Gastrocnemius medialis (tissue), 4 donors: ENCODE measurements at regions not wholly inside any gene's neighbourhood (a gene's known extent, or its start where the extent isn't known, plus 50 kb on each side); places are given as distances from the start of the nearest gene placed in this dataset.

Experiments used
- ATAC-seq, 2 donors: fragments of 150-250 bp; one replicate each; pipeline ENCODE4 v1.9.1; 2016
- DNase-seq, 2 donors: peaks; one replicate each; pipeline ENCODE4 v3.0.0-alpha.2; 2019
- H3K27ac ChIP-seq, 4 donors: fragments of 200-600 bp; sonication (generic); 1 replicate in 1 of 4; 2 replicates in 3 of 4; pipeline ENCODE4 v1.5.1; 2016 to 2018; ENCODE audit warnings: mild to moderate bottlenecking in 2 of 4, moderate library complexity in 1 of 4
- H3K27me3 ChIP-seq, 3 donors: fragments of 200-600 bp; sonication (generic) in 2 of 3; 1 replicate in 1 of 3; 2 replicates in 2 of 3; pipeline versions ENCODE4 v1.5.1 to v1.6.0; 2016 to 2019; ENCODE audit warnings: mild to moderate bottlenecking in 1 of 3, moderate library complexity in 1 of 3
- H3K36me3 ChIP-seq, 2 donors: fragments of 200-600 bp; sonication (generic) in 1 of 2; one replicate each; pipeline ENCODE4 v1.5.1; 2017 to 2018
- H3K4me1 ChIP-seq, 2 donors: fragments of 200-600 bp; sonication (generic) in 1 of 2; one replicate each; pipeline ENCODE4 v1.5.1; 2016 to 2017; ENCODE audit warnings: mild to moderate bottlenecking in 2 of 2
- H3K4me3 ChIP-seq, 4 donors: fragments of 200-600 bp; sonication (generic) in 3 of 4; 1 replicate in 1 of 4; 2 replicates in 3 of 4; pipeline ENCODE4 v1.5.1; 2016 to 2019; ENCODE audit warnings: mild to moderate bottlenecking in 2 of 4
- H3K9me3 ChIP-seq, 3 donors: fragments of 200-600 bp; sonication (generic) in 2 of 3; 1 replicate in 1 of 3; 2 replicates in 2 of 3; pipeline ENCODE4 v1.5.1; 2016 to 2019
- POLR2A ChIP-seq, 2 donors: fragments of 450-650 bp; IDR thresholded peaks; one replicate each; pipeline ENCODE4 v1.6.1; 2017; ENCODE audit warnings: antibody characterized with exemption in 2 of 2, mild to moderate bottlenecking in 2 of 2, moderate library complexity in 2 of 2
- in situ Hi-C, 4 donors: fragments of 200-750 bp; cut with MboI; loops; one replicate each; pipeline versions ENCODE4 v1.15.0 to v1.8.0; 2017; ENCODE audit warnings: low sequenced_read_pairs in 4 of 4
- intact Hi-C: fragments of 100-400 bp; cut with DNase I; formaldehyde crosslinking; loops from one replicate; pipeline ENCODE4 v1.15.1; 2023; ENCODE audit warnings: low total_unique reads
- TF ChIP-seq, protein P1 (sequence below), 5 experiments: fragments of 450-650 bp in 3 of 5; fragments of 200-600 bp in 2 of 5; sonication (generic) in 2 of 5; IDR thresholded peaks in 4 of 5; conservative IDR thresholded peaks in 1 of 5; 1 replicate in 4 of 5; 2 replicates in 1 of 5; pipeline ENCODE4 v1.5.1; 2016 to 2019; ENCODE audit warnings: antibody characterized with exemption in 5 of 5, mild to moderate bottlenecking in 3 of 5, moderate library complexity in 3 of 5

GRCh38 chr9:16202221-16202620, 649.4 kb downstream of the CCDC171 start:
- in situ Hi-C loops, result loop anchor here in 1 of 4 donors (10.0 kb wide), 1 partner anchor 133 kb away; no protein-coding TSS in a partner anchor
- H3K27ac ChIP-seq, result no peak overlapping the region

GRCh38 chr9:16202914-16203728, 650.3 kb downstream of the CCDC171 start:
- peaks cover 2 to 3% of the 10 kb centered on the region in 2 donors for H3K4me1 ChIP-seq
- H3K27ac ChIP-seq, result no peak overlapping the region
- no peaks in the 10 kb centered on the region for H3K27me3 ChIP-seq
- no peak for ATAC-seq
- no peak overlapping the region for H3K4me3 ChIP-seq
- no peak for DNase-seq
- TF ChIP-seq, protein P1, sequence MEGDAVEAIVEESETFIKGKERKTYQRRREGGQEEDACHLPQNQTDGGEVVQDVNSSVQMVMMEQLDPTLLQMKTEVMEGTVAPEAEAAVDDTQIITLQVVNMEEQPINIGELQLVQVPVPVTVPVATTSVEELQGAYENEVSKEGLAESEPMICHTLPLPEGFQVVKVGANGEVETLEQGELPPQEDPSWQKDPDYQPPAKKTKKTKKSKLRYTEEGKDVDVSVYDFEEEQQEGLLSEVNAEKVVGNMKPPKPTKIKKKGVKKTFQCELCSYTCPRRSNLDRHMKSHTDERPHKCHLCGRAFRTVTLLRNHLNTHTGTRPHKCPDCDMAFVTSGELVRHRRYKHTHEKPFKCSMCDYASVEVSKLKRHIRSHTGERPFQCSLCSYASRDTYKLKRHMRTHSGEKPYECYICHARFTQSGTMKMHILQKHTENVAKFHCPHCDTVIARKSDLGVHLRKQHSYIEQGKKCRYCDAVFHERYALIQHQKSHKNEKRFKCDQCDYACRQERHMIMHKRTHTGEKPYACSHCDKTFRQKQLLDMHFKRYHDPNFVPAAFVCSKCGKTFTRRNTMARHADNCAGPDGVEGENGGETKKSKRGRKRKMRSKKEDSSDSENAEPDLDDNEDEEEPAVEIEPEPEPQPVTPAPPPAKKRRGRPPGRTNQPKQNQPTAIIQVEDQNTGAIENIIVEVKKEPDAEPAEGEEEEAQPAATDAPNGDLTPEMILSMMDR (IDR thresholded peaks at IDR 0.05 in 4 of 5, conservative IDR thresholded peaks at IDR 0.05 in 1 of 5), result no peak
- no peak for TF ChIP-seq POLR2A (IDR thresholded peaks at IDR 0.05)
- intact Hi-C loops (no loop called here), in situ Hi-C loops (loop anchor here in 1 of 4 donors (10.0 kb wide), 1 partner anchor 132 kb away; no protein-coding TSS in a partner anchor)
- no peaks in the 10 kb centered on the region for H3K9me3 ChIP-seq
- H3K36me3 ChIP-seq, result no peaks in the 10 kb centered on the region

More at GRCh38 chr9:16202221-16202620, 649.4 kb downstream of the CCDC171 start:
- H3K36me3 ChIP-seq, result no peaks in the 10 kb centered on the region
- H3K27me3 ChIP-seq, result no peaks in the 10 kb centered on the region
- no peaks in the 10 kb centered on the region for H3K9me3 ChIP-seq
- intact Hi-C loops, result no loop called here
- ATAC-seq (no peak), DNase-seq (no peak)
- H3K4me1 ChIP-seq, result peaks cover 0 to 3% of the 10 kb centered on the region in 2 donors
- no peak overlapping the region for H3K4me3 ChIP-seq
- TF ChIP-seq, protein P1 (IDR thresholded peaks at IDR 0.05 in 4 of 5, conservative IDR thresholded peaks at IDR 0.05 in 1 of 5), result no peak
- TF ChIP-seq POLR2A (IDR thresholded peaks at IDR 0.05), result no peak

DNA sequence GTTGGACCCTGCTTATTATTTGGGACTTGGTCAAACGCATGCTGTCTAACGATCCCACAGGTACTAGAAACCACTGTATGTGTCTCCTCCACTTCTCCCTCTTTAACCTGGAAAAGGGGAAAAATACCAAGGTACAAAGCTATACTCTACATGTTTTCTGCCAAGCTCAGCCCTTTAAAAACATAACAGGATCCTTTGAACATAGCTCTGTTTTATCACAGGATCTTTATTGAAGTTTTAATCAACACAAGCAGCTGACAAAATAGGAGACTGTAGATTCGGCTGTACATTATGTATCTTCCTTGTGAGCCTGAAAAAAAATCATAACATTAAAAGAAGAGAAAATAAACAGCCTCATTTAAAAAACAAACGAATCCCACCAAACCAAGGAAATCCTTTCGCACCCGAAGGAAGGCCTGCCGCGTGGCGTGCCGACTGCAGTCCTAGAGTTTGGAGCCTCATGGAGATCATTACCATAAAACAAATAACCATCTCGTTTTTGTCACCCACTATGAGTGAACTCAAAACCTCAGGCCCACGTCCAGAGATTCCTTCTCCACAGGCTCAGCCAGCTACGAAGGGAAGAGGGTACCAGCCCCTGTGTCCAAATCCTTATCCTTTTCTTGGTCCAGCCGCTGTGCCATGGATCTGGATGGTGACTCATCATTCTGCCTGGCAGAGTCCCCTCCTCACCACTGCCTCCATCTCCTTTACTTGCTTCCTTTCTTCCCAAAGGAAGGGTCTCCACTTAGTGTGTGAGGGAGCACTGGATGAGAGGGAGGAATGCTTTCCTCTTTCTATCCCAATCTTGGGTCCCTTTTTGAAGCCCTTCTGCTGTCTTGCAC, 651.1 kb downstream of the CCDC171 start:
- H3K27ac ChIP-seq, result no peak overlapping the region
- H3K4me1 ChIP-seq, result peaks cover 0 to 2% of the 10 kb centered on the region in 2 donors
- in situ Hi-C loops (loop anchor here in 1 of 4 donors (10.0 kb wide), 1 partner anchor 131 kb away; no protein-coding TSS in a partner anchor), intact Hi-C loops (no loop called here)
- H3K4me3 ChIP-seq, result no peak overlapping the region
- no peaks in the 10 kb centered on the region for H3K27me3 ChIP-seq
- DNase-seq (no peak), ATAC-seq (no peak)
- TF ChIP-seq, protein P1 (IDR thresholded peaks at IDR 0.05 in 4 of 5, conservative IDR thresholded peaks at IDR 0.05 in 1 of 5), result no peak
- TF ChIP-seq POLR2A (IDR thresholded peaks at IDR 0.05), result no peak
- H3K9me3 ChIP-seq, result no peaks in the 10 kb centered on the region
- H3K36me3 ChIP-seq, result no peaks in the 10 kb centered on the region

- H3K36me3 ChIP-seq, result no peaks in the 10 kb centered on the region
- ATAC-seq (no peak), DNase-seq (no peak)
- no peak overlapping the region for H3K4me3 ChIP-seq
- no peak overlapping the region for H3K27ac ChIP-seq
- TF ChIP-seq POLR2A (IDR thresholded peaks at IDR 0.05), result no peak
- TF ChIP-seq, protein P1 (IDR thresholded peaks at IDR 0.05 in 4 of 5, conservative IDR thresholded peaks at IDR 0.05 in 1 of 5), result no peak
- H3K4me1 ChIP-seq, result peaks cover 0 to 2% of the 10 kb centered on the region in 2 donors
- in situ Hi-C loops, result loop anchor here in 1 of 4 donors (10.0 kb wide), 1 partner anchor 129 kb away; no protein-coding TSS in a partner anchor
- H3K27me3 ChIP-seq, result no peaks in the 10 kb centered on the region
- intact Hi-C loops, result no loop called here
- no peaks in the 10 kb centered on the region for H3K9me3 ChIP-seq
These were observed 652.6 kb downstream of the CCDC171 start for GRCh38 chr9:16205455-16205854.
